ENCODE measurements at regions not wholly inside any gene's neighbourhood (a gene's known extent, or its start where the extent isn't known, plus 50 kb on each side); places are given as distances from the start of the nearest gene placed in this dataset.

- WGBS, 2 experiments (ENCODE audit: extremely low coverage in 2 of 2, insufficient read length in 1 of 2), result no CpG with 5 or more reads among the region's 5 CpGs
- Histone ChIP-seq H2AFZ (replicated peaks; ENCODE audit: low read length, poor library complexity) (no peak overlapping the region), H3K4me3 (ENCODE audit: insufficient read depth, low read depth, low read length) (no peak overlapping the region), H2BK20ac (ENCODE audit: low read depth, low read length) (no peak overlapping the region), H4K20me1 (ENCODE audit: insufficient read depth, low read length) (no peaks in the 10 kb centered on the region), H3K56ac (ENCODE audit: extremely low read depth, insufficient read depth, low read length) (no peak overlapping the region), H3K27me3 (ENCODE audit: control insufficient read depth, insufficient read depth, low read length) (peaks cover 22% of the 10 kb centered on the region), H2BK120ac (ENCODE audit: low read depth, low read length) (no peak overlapping the region), H3K23ac (ENCODE audit: low read depth, low read length) (no peak overlapping the region), H4K8ac (ENCODE audit: low read depth in 2 of 2, low read length in 2 of 2) (no peak overlapping the region), H3K14ac (replicated peaks; ENCODE audit: low read depth, low read length) (no peak overlapping the region), H3K4ac (ENCODE audit: low read depth, low read length) (no peak overlapping the region), H3K79me1 (ENCODE audit: low read depth in 1 of 2, low read length in 2 of 2) (no peaks in the 10 kb centered on the region), H3K9ac (ENCODE audit: low read depth, low read length) (no peak overlapping the region), H3K4me2 (ENCODE audit: low read depth, low read length) (no peak overlapping the region), H3K27ac (ENCODE audit: insufficient read depth, low read length) (no peak overlapping the region), H3K18ac (ENCODE audit: low read depth, low read length) (no peak overlapping the region), H3K9me1 (ENCODE audit: insufficient read depth, low read length) (peaks cover 5% of the 10 kb centered on the region), H2BK5ac (ENCODE audit: low read depth, low read length, poor library complexity, severe bottlenecking) (no peak overlapping the region), H3K36me3 (ENCODE audit: control insufficient read depth, insufficient read depth, low read length) (no peaks in the 10 kb centered on the region), H4K91ac (ENCODE audit: insufficient read depth, low read depth, low read length) (no peak overlapping the region), H4K5ac (ENCODE audit: low read depth, low read length) (no peak overlapping the region), H3K4me1 (ENCODE audit: control insufficient read depth, insufficient read depth, low read length) (peaks cover 15% of the 10 kb centered on the region), H2AK5ac (ENCODE audit: low read depth, low read length) (no peak overlapping the region), H3K9me3 (ENCODE audit: control insufficient read depth, insufficient read depth, low read length) (no peaks in the 10 kb centered on the region), H2AK9ac (replicated peaks; ENCODE audit: low read depth, low read length, poor library complexity) (no peak overlapping the region), H2BK15ac (ENCODE audit: low read depth, low read length) (no peak overlapping the region)
- DNase-seq (no peak), ATAC-seq (ENCODE audit: low read depth) (no peak)
- TF ChIP-seq FOS (IDR thresholded peaks at IDR 0.05; ENCODE audit: low read depth, low read length), result no peak
- no peak for TF ChIP-seq RFX5 (IDR thresholded peaks at IDR 0.05; ENCODE audit: low read depth, low read length)
- TF ChIP-seq BHLHE40 (IDR thresholded peaks at IDR 0.05; ENCODE audit: low read depth, low read length), result no peak
- no peak for TF ChIP-seq MXI1 (IDR thresholded peaks at IDR 0.05; ENCODE audit: borderline replicate concordance, low read depth, low read length)
- BruUV-seq (replicated peaks), result no TSS peak
- dilution Hi-C loops (cut with HindIII; ENCODE audit: low sequenced_read_pairs, unreplicated experiment), result no loop called here
- intact Hi-C loops (cut with micrococcal nuclease), result no loop called here
- in situ Hi-C loops (cut with MboI; ENCODE audit: low sequenced_read_pairs), result no loop called here
- POLR2A ChIA-PET (ENCODE audit: unreplicated experiment), result no interaction called here
- CTCF ChIA-PET, result no interaction called here
Observed at GRCh38 chr3:184633237-184633579, 71.6 kb downstream of the EPHB3 start.

Data from IMR-90 (cell line).